B cell (primary cell): ENCODE measurements at regions not wholly inside any gene's neighbourhood (a gene's known extent, or its start where the extent isn't known, plus 50 kb on each side); places are given as distances from the start of the nearest gene placed in this dataset.

Source experiments
- ATAC-seq: fragments of 200-7000 bp; cut with Tn5 transposase; one replicate; pipeline ENCODE4 v1.10.0; 2021; ENCODE audit warnings: low read depth, mild to moderate bottlenecking, moderate number of reproducible peaks, moderate library complexity
- CTCF ChIA-PET: fragments of 350-600 bp; sonication (Branson Sonifier 250); formaldehyde crosslinking; loops from one replicate; lab custom pipeline; 2021; ENCODE audit warnings: antibody characterized with exemption, inconsistent platforms; lab: Charles Lee
- POLR2A ChIA-PET: fragments of 350-600 bp; sonication (Branson Sonifier 250); formaldehyde crosslinking; loops from one replicate; lab custom pipeline; 2021; ENCODE audit warnings: antibody characterized with exemption; lab: Charles Lee
- DNase-seq: peaks from one replicate; pipeline ENCODE4 v3.0.0; 2013
- H2AFZ ChIP-seq: 2 replicates; pipeline ENCODE4 v1.6.1; 2012; ENCODE audit warnings: mild to moderate bottlenecking, low read depth, low read length; ENCODE audit not compliant: insufficient read depth, poor library complexity, severe bottlenecking
- H3K27ac ChIP-seq, 2 donors: 1 replicate in 1 of 2; 2 replicates in 1 of 2; pipeline ENCODE4 v1.5.1; 2012 to 2013; ENCODE audit warnings: low read length in 2 of 2, mild to moderate bottlenecking in 2 of 2, moderate library complexity in 1 of 2
- H3K27me3 ChIP-seq, 4 experiments: fragments of 200-600 bp in 1 of 4; sonication (generic) in 1 of 4; replicated peaks in 1 of 4; 1 replicate in 2 of 4; 2 replicates in 2 of 4; pipeline versions ENCODE4 v1.6.1 to v1.7.0; 2013 to 2016; ENCODE audit warnings: low read length in 3 of 4, mild to moderate bottlenecking in 2 of 4, mixed read lengths in 1 of 4, moderate library complexity in 1 of 4; ENCODE audit not compliant: insufficient read depth in 4 of 4, control insufficient read depth in 3 of 4; ENCODE audit errors: control extremely low read depth in 1 of 4
- H3K36me3 ChIP-seq, 2 experiments: replicated peaks in 1 of 2; 1 replicate in 1 of 2; 2 replicates in 1 of 2; pipeline versions ENCODE4 v1.6.1 to v1.7.1; 2013; ENCODE audit warnings: low read length in 1 of 2; ENCODE audit not compliant: insufficient read depth in 2 of 2, control insufficient read depth in 1 of 2; ENCODE audit errors: control extremely low read depth in 1 of 2, extremely low read depth in 1 of 2
- H3K4me1 ChIP-seq, 2 donors: fragments of 200-600 bp in 1 of 2; sonication (generic) in 1 of 2; 1 replicate in 1 of 2; 2 replicates in 1 of 2; pipeline versions ENCODE4 v1.5.1 to v1.6.1; 2013 to 2017; ENCODE audit warnings: low read length in 2 of 2; ENCODE audit not compliant: control insufficient read depth in 2 of 2, insufficient read depth in 2 of 2
- H3K4me2 ChIP-seq: replicated peaks from 2 replicates; pipeline ENCODE3; 2012; ENCODE audit warnings: mild to moderate bottlenecking, low read depth, low read length; ENCODE audit not compliant: poor library complexity, severe bottlenecking
- H3K4me3 ChIP-seq, 5 experiments: fragments of 200-600 bp in 1 of 5; sonication (generic) in 1 of 5; 1 replicate in 3 of 5; 2 replicates in 2 of 5; pipeline versions ENCODE4 v1.5.1 to v1.7.0; 2011 to 2016; ENCODE audit warnings: low read length in 4 of 5, mild to moderate bottlenecking in 4 of 5, low read depth in 2 of 5, control low read depth in 1 of 5, moderate library complexity in 1 of 5; ENCODE audit not compliant: insufficient read depth in 1 of 5; ENCODE audit errors: control extremely low read depth in 1 of 5, extremely low read depth in 1 of 5
- H3K79me2 ChIP-seq: fragments of 200-600 bp; sonication (generic); one replicate; pipeline ENCODE4 v1.6.0; 2016; ENCODE audit warnings: low read length; ENCODE audit not compliant: control insufficient read depth, insufficient read depth
- H3K9ac ChIP-seq: fragments of 200-600 bp; sonication (generic); 2 replicates; pipeline ENCODE4 v1.6.1; 2017; ENCODE audit warnings: mild to moderate bottlenecking, low read length, moderate library complexity
- H3K9me3 ChIP-seq, 3 donors: one replicate each; pipeline versions ENCODE4 v1.6.1 to v1.7.1; 2013; ENCODE audit warnings: low read length in 2 of 3; ENCODE audit not compliant: control insufficient read depth in 2 of 3, insufficient read depth in 1 of 3; ENCODE audit errors: control extremely low read depth in 1 of 3
- H4K20me1 ChIP-seq: 2 replicates; pipeline ENCODE4 v1.6.0; 2012; ENCODE audit warnings: mild to moderate bottlenecking, low read length; ENCODE audit not compliant: insufficient read depth, control insufficient read depth, poor library complexity, severe bottlenecking
- H3K27ac Mint-ChIP-seq: one replicate; pipeline ENCODE4 v1.8.0; 2021; ENCODE audit warnings: mixed read lengths
- H3K27me3 Mint-ChIP-seq: one replicate; pipeline ENCODE4 v1.8.0; 2021; ENCODE audit warnings: mixed read lengths
- H3K4me1 Mint-ChIP-seq: one replicate; pipeline ENCODE4 v1.8.0; 2021; ENCODE audit warnings: mixed read lengths
- H3K4me3 Mint-ChIP-seq: one replicate; pipeline ENCODE4 v1.8.0; 2021; ENCODE audit warnings: mixed read lengths
- H3K9me3 Mint-ChIP-seq: one replicate; pipeline ENCODE4 v1.8.0; 2022; ENCODE audit warnings: mixed read lengths; ENCODE audit not compliant: insufficient read depth
- EZH2 ChIP-seq: IDR thresholded peaks from 2 replicates; pipeline ENCODE4 v1.6.1; 2012; ENCODE audit warnings: borderline replicate concordance, low read depth, mild to moderate bottlenecking, moderate library complexity, low read length; ENCODE audit not compliant: insufficient read depth, poor library complexity, severe bottlenecking
- WGBS: methylation state at CpG from one replicate; pipeline ENCODE4 v1.1.5; 2013; ENCODE audit warnings: missing lambda C conversion rate; ENCODE audit not compliant: insufficient coverage; 5-methylcytosine and 5-hydroxymethylcytosine counted together
- intact Hi-C: fragments of 100-400 bp; cut with micrococcal nuclease; formaldehyde crosslinking; loops from one replicate; pipeline ENCODE4 v1.10.0; 2022
- TF ChIP-seq, protein P1 (sequence below): fragments of 200-600 bp; IDR thresholded peaks from one replicate; pipeline ENCODE4 v1.8.0; 2022; ENCODE audit warnings: antibody characterized with exemption, mild to moderate bottlenecking

DNA sequence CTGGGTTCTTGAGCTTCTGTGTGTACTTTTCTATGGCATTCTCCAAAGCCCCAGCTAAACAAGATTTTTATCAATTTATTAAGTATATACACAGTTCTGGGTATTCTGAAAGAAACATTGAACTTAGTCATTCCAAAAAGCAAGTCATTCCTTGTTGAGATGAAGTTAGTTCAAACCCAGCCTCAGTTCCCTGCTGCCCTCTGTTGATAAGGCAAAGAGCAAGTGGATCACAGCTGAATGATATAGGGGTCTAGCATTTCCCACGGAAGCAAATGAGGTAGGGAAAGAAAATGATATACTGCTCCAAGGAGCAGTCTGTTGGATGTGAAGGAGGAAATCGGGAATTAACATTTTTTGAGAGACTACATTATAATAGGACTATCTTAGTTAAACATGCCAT is 841.8 kb upstream of the TENM4 start:
- WGBS = no CpG with 5 or more reads among the region's 2 CpGs
- H3K9me3 ChIP-seq = no peaks in the 10 kb centered on the region

DNA sequence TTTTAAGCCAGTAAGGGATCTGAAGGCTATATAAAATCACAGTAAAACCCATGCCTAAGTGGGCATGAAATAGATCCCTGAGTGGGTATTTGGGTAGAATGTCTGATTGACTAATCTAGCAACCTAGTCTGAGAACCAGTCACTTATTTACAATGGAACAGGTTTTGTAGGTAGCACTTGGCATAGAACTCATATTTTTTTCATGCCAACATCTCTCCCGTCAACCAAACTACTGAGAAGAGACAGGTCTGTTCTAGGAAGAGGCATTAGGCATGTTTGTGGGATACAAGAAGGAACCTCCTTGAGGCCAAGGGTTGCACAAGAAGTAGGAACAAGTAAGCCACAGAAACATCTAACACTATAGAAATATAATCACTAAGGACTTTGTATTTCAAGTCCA is 840.4 kb upstream of the TENM4 start:
- no peaks in the 10 kb centered on the region for H3K27me3 ChIP-seq
- H4K20me1 ChIP-seq = no peaks in the 10 kb centered on the region
- ChIA-PET CTCF (no interaction called here), POLR2A (no interaction called here)
- no peaks in the 10 kb centered on the region for H3K4me1 Mint-ChIP-seq
- TF ChIP-seq, protein P1, sequence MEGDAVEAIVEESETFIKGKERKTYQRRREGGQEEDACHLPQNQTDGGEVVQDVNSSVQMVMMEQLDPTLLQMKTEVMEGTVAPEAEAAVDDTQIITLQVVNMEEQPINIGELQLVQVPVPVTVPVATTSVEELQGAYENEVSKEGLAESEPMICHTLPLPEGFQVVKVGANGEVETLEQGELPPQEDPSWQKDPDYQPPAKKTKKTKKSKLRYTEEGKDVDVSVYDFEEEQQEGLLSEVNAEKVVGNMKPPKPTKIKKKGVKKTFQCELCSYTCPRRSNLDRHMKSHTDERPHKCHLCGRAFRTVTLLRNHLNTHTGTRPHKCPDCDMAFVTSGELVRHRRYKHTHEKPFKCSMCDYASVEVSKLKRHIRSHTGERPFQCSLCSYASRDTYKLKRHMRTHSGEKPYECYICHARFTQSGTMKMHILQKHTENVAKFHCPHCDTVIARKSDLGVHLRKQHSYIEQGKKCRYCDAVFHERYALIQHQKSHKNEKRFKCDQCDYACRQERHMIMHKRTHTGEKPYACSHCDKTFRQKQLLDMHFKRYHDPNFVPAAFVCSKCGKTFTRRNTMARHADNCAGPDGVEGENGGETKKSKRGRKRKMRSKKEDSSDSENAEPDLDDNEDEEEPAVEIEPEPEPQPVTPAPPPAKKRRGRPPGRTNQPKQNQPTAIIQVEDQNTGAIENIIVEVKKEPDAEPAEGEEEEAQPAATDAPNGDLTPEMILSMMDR = no peak
- no peak for TF ChIP-seq EZH2
- peaks cover 3% of the 10 kb centered on the region for H3K9me3 Mint-ChIP-seq
- WGBS = no CpG with 5 or more reads among the region's 1 CpG
- no peaks in the 10 kb centered on the region for H3K79me2 ChIP-seq
- no peaks in the 10 kb centered on the region for H3K4me1 ChIP-seq
- no peaks in the 10 kb centered on the region for H3K9me3 ChIP-seq
- DNase-seq = no peak
- no peak overlapping the region for H3K27ac ChIP-seq
- H3K27ac Mint-ChIP-seq = no peak overlapping the region
- H2AFZ ChIP-seq = no peak overlapping the region
- no peak overlapping the region for H3K4me3 Mint-ChIP-seq
- H3K36me3 ChIP-seq = no peaks in the 10 kb centered on the region
- ATAC-seq = no peak
- no peak overlapping the region for H3K4me2 ChIP-seq
- no peak overlapping the region for H3K4me3 ChIP-seq
- intact Hi-C loops = no loop called here
- H3K9ac ChIP-seq = no peak overlapping the region
- no peaks in the 10 kb centered on the region for H3K27me3 Mint-ChIP-seq

More for the DNA sequence above, 841.8 kb upstream of the TENM4 start:
- H4K20me1 ChIP-seq = no peaks in the 10 kb centered on the region
- no peaks in the 10 kb centered on the region for H3K4me1 ChIP-seq
- H2AFZ ChIP-seq = no peak overlapping the region
- H3K27ac Mint-ChIP-seq = no peak overlapping the region
- no peak overlapping the region for H3K4me3 Mint-ChIP-seq
- no peaks in the 10 kb centered on the region for H3K36me3 ChIP-seq
- H3K9me3 Mint-ChIP-seq = peaks cover 3% of the 10 kb centered on the region
- TF ChIP-seq EZH2 = no peak
- TF ChIP-seq, protein P1 = no peak
- no peak overlapping the region for H3K9ac ChIP-seq
- no peak overlapping the region for H3K4me3 ChIP-seq
- ATAC-seq = no peak
- H3K4me2 ChIP-seq = no peak overlapping the region
- no peaks in the 10 kb centered on the region for H3K79me2 ChIP-seq
- H3K27me3 Mint-ChIP-seq = no peaks in the 10 kb centered on the region
- H3K27ac ChIP-seq = no peak overlapping the region
- intact Hi-C loops = no loop called here
- no peaks in the 10 kb centered on the region for H3K27me3 ChIP-seq
- no peak for DNase-seq
- H3K4me1 Mint-ChIP-seq = no peaks in the 10 kb centered on the region
- POLR2A ChIA-PET = no interaction called here
- CTCF ChIA-PET = no interaction called here
